HG03342 (cell line): ENCODE measurements at regions not wholly inside any gene's neighbourhood (a gene's known extent, or its start where the extent isn't known, plus 50 kb on each side); places are given as distances from the start of the nearest gene placed in this dataset.
A peak's percentile ranks its signal among the peaks of the same experiment; 100 is the strongest.

Experiments used
- ATAC-seq: cut with Tn5 transposase; IDR thresholded peaks from one replicate; pipeline ENCODE4 v1.9.1; 2021; ENCODE audit warnings: mild to moderate bottlenecking, moderate library complexity; ENCODE audit not compliant: unreplicated experiment

- no peak for ATAC-seq
These were observed 213.5 kb upstream of the FAM83B start for GRCh38 chr6:54632984-54633565.

- no peak for ATAC-seq
These were observed 213.0 kb upstream of the FAM83B start for GRCh38 chr6:54633601-54634000.

- no peak for ATAC-seq
These were observed 205.7 kb upstream of the FAM83B start for GRCh38 chr6:54640911-54641310.

- ATAC-seq: no peak
These were observed 200.3 kb upstream of the FAM83B start for GRCh38 chr6:54646069-54646950.

- ATAC-seq: no peak
These were observed 199.5 kb upstream of the FAM83B start for GRCh38 chr6:54646951-54647664.

- no peak for ATAC-seq
These were observed 192.2 kb upstream of the FAM83B start for GRCh38 chr6:54654381-54654780.

- ATAC-seq: no peak
These were observed 191.4 kb upstream of the FAM83B start for GRCh38 chr6:54655162-54655561.

GRCh38 chr6:54665278-54665677, 181.3 kb upstream of the FAM83B start:
- ATAC-seq: no peak

- ATAC-seq: no peak
These were observed 166.0 kb upstream of the FAM83B start for GRCh38 chr6:54680531-54680930.

GRCh38 chr6:54681267-54681666, 165.3 kb upstream of the FAM83B start:
- no peak for ATAC-seq

GRCh38 chr6:54681987-54682386, 164.6 kb upstream of the FAM83B start:
- no peak for ATAC-seq

- no peak for ATAC-seq
These were observed 157.0 kb upstream of the FAM83B start for GRCh38 chr6:54689620-54690019.

GRCh38 chr6:54690596-54690995, 156.0 kb upstream of the FAM83B start:
- ATAC-seq: no peak

GRCh38 chr6:54694928-54695532, 151.5 kb upstream of the FAM83B start:
- ATAC-seq: no peak

- no peak for ATAC-seq
These were observed 150.8 kb upstream of the FAM83B start for GRCh38 chr6:54695815-54696214.

- no peak for ATAC-seq
These were observed 149.1 kb upstream of the FAM83B start for GRCh38 chr6:54697424-54697823.

- ATAC-seq: peak; percentile 56
These were observed 147.6 kb upstream of the FAM83B start for GRCh38 chr6:54698974-54699373.

GRCh38 chr6:54700158-54700557, 146.4 kb upstream of the FAM83B start:
- ATAC-seq: no peak

GRCh38 chr6:54702772-54703171, 143.8 kb upstream of the FAM83B start:
- no peak for ATAC-seq

- no peak for ATAC-seq
These were observed 140.2 kb upstream of the FAM83B start for GRCh38 chr6:54706391-54706790.

GRCh38 chr6:54706844-54707605, 139.5 kb upstream of the FAM83B start:
- ATAC-seq: no peak
